ENCODE measurements at regions not wholly inside any gene's neighbourhood (a gene's known extent, or its start where the extent isn't known, plus 50 kb on each side); places are given as distances from the start of the nearest gene placed in this dataset.

DNA sequence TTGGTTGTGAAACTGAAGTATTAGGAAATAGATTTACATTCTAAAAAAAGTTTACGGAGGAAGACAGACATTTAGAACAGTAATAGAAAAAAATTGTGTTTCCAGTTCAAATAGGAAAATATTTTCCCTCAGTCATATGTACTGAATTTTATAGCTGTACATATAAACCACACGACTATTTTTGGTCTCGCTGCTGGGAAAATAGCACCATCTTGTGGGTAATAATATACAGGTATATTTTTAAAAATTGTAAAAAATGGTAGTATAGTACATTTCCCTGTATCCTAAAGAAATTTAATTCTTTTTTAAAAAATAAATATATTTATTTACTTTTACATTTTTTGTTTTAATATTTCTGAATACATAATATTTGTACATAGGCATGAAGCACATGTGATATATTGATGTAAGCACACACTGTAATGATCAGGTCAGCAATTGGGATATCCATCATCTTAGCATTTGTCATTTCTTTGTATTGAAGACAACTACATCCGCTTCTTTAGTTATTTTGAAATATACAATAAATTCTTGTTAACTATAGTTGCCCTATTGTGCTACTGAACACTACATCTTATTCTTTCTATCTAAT is 168.6 kb downstream of the ALX1 start:
- TF ChIP-seq EZH2 (IDR thresholded peaks at IDR 0.05; ENCODE audit: borderline replicate concordance) (no peak), EZH2phosphoT487 (IDR thresholded peaks at IDR 0.05; ENCODE audit: low read depth, severe bottlenecking, unreplicated experiment) (no peak)
